LNCAP (cell line): ENCODE measurements at regions not wholly inside any gene's neighbourhood (a gene's known extent, or its start where the extent isn't known, plus 50 kb on each side); places are given as distances from the start of the nearest gene placed in this dataset.

Source experiments
- TF ChIP-seq, protein P1 (sequence below): fragments of 450-650 bp; IDR thresholded peaks from 2 replicates; pipeline ENCODE4 v1.5.1; 2017; ENCODE audit warnings: mild to moderate bottlenecking

DNA sequence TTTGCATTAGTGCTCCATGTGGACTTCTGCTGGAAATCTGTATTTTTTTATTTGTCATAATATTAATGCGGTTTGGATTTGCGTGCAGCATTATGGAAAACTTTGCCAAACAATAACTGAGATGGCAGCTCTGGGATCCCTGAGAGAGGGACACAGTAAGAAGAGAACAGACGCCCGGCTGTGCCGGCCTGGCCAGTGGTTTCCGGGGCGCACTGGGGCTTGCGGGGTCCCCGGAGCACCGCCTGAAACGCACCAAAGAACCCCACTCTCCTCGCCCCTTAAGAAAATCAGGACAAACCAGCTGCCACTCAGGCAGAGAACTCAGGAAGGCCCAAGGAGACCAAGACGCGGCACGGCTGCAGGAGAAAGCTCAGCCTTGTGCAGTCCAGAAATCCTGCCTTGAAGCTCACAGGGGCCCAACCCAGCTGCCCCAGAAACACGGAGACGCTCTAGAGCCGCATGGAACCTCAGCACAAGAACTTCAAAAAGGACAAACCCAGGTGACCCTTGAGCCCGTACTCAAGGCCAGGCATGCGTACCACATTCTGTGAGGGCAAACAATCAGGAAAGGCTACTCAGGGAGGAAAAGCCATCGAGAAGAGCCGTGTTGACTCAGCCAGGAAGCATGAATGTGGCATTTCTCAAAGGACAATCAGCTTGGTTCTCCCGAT is 226.5 kb upstream of the CDYL start:
- TF ChIP-seq, protein P1, sequence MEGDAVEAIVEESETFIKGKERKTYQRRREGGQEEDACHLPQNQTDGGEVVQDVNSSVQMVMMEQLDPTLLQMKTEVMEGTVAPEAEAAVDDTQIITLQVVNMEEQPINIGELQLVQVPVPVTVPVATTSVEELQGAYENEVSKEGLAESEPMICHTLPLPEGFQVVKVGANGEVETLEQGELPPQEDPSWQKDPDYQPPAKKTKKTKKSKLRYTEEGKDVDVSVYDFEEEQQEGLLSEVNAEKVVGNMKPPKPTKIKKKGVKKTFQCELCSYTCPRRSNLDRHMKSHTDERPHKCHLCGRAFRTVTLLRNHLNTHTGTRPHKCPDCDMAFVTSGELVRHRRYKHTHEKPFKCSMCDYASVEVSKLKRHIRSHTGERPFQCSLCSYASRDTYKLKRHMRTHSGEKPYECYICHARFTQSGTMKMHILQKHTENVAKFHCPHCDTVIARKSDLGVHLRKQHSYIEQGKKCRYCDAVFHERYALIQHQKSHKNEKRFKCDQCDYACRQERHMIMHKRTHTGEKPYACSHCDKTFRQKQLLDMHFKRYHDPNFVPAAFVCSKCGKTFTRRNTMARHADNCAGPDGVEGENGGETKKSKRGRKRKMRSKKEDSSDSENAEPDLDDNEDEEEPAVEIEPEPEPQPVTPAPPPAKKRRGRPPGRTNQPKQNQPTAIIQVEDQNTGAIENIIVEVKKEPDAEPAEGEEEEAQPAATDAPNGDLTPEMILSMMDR: no peak

DNA sequence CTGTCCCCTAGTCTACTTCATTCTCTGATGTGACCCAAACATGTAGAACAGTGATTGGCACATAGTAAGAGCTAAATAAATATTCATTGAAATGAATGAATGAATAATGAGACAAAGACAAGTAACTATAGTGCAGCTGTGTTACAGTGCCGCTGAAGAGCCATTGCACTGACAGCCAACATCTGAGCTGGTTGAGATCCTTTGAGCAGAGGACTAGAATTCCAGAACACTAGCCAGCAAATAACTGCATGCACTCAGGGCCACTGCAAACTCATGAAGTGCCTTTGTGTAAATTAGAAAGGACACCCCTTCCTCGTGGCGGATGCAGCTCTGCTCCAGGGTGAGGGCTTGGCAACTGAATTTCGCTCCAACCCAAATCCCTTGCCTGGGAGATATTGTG is 230.3 kb upstream of the CDYL start:
- TF ChIP-seq, protein P1: no peak

DNA sequence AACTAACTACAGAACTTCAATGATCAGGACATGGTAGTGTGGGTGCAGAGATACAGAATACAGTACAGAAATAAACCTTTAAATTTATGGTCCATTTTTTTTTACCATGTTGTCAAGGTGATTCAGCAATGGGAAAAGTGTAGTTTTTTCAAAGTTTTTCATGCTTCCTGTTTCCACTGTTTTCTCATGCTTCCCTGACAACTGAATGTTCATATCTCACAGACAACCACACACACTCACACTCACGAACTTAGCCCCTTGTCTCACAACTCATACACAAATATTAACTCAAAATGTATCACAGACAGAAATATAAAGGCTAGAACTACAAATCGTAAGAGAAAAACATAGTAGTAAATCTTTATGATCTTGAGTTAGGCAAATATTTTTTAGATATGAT is 232.6 kb upstream of the CDYL start:
- TF ChIP-seq, protein P1: no peak

DNA sequence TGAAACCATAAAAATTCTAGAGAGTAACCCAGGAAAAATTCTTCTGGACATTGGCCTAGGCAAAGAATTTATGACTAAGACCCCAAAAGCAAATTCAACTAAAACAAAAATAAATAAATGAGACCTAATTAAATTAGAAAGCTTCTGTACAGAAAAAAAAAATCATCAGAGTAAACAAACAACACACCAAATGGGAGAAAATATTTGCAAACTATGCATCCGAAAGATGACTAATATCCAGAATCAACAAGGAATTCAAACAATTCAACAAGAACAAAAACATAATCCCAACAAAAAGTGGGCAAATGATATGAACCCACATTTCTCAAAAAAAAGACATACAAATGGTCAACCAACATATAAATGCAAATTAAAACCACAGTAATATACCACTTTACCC is 242.6 kb upstream of the CDYL start:
- TF ChIP-seq, protein P1: no peak

DNA sequence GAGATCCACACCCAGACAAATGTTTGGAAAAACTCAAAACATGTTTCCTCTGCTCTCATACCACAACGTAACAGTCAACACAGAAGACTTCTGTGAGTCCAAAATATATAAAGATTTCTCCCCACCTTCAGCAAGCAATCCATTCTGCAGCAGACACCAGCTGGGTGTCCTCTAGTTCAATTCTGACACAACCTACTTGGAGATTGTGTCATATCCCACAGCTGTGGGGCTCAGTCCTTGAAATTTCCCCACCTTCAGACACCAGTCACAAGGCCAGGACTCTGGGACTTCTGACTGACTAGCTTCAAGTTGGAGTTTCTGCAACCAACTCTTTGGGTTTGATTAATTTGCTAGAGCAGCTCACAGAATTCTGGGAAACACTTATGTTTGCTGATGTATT is 244.8 kb upstream of the CDYL start:
- TF ChIP-seq, protein P1: no peak

DNA sequence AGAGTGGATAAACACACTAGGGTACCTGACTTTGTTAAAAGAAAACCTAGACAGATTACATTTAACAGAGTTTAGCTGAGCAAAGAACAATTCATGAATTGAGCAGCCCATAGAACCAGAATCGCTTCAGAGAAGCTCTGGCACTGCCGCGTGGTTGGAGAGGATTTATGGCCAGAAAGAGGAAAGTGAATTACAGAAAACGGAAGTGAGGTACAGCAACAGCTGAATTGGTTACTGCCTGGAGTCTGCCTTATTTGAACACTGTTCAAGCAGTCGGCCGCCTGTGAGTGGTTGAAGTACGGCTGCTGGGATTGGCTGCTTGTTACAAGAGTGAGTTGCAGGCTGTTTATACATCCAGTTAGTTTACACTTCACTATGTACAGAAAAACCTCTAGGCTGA is 253.8 kb upstream of the CDYL start:
- TF ChIP-seq, protein P1: no peak

DNA sequence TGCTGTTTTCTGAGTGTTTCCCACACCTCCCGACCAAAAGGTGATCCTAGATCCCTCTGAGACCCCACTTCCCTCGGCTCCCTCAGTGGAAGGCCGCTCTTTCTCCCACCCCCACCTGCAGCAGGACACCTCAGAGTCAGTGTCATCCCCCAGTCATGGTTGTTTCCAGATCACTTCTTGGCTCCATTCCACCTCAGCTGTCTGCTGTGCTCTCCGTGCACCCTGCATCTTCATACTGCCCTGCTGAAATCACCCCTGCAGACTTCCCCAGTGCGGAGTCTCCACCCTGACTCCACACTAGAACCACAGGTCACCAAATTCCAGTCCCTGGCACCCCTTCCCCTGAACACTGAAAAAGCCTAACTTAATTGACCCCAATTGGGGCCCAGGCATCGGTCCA is 255.1 kb upstream of the CDYL start:
- TF ChIP-seq, protein P1: no peak

DNA sequence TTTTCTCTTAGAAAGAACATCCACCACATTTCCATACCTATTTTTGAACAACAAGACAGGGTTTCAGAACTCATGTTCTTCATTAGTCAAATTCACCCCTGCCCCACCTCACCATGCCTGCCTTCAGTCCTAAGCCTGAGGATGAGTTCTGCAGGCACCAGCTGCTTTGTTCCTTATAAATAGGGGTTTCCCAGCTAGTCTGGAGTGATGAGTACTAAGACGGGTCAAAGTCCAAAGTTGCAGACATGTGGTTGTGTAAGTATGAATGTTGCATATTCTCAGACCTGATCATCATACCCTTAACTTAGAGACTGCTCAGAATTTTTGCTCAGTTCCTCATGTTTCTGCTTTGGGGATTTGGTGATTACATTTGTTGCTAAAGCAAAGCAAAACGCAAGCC is 257.7 kb upstream of the CDYL start:
- TF ChIP-seq, protein P1: no peak
